Transverse colon (tissue), 4 donors: ENCODE measurements at regions not wholly inside any gene's neighbourhood (a gene's known extent, or its start where the extent isn't known, plus 50 kb on each side); places are given as distances from the start of the nearest gene placed in this dataset.

ENCODE experiments used
- DNase-seq: peaks from one replicate; pipeline ENCODE4 v3.0.0-alpha.2; 2019
- H3K27ac ChIP-seq, 4 donors: fragments of 200-600 bp; sonication (generic); 2 replicates each; pipeline ENCODE4 v1.5.1; 2016 to 2018; ENCODE audit warnings: inconsistent platforms in 4 of 4
- H3K27me3 ChIP-seq: fragments of 200-600 bp; sonication (generic); 2 replicates; pipeline ENCODE4 v1.5.1; 2017; ENCODE audit warnings: inconsistent platforms
- H3K36me3 ChIP-seq, 4 donors: fragments of 200-600 bp; sonication (generic); 2 replicates each; pipeline ENCODE4 v1.5.1; 2017 to 2019; ENCODE audit warnings: inconsistent platforms in 4 of 4
- H3K4me1 ChIP-seq, 4 donors: fragments of 200-600 bp; sonication (generic); 2 replicates each; pipeline ENCODE4 v1.5.1; 2017 to 2020; ENCODE audit warnings: inconsistent platforms in 4 of 4
- H3K4me3 ChIP-seq, 4 donors: fragments of 200-600 bp; sonication (generic); 1 replicate in 1 of 4; 2 replicates in 3 of 4; pipeline versions ENCODE4 v1.5.1 to v1.6.1; 2017 to 2019; ENCODE audit warnings: inconsistent platforms in 4 of 4
- H3K9me3 ChIP-seq, 2 donors: fragments of 200-600 bp; sonication (generic); 2 replicates each; pipeline ENCODE4 v1.5.1; 2017 to 2019; ENCODE audit warnings: inconsistent platforms in 2 of 2
- EP300 ChIP-seq: sonication (generic); formaldehyde crosslinking; IDR thresholded peaks from one replicate; pipeline ENCODE4 v1.6.1; 2017; ENCODE audit warnings: antibody characterized with exemption, low read depth
- POLR2A ChIP-seq: fragments of 450-650 bp; IDR thresholded peaks from one replicate; pipeline ENCODE4 v1.6.1; 2016; ENCODE audit warnings: antibody characterized with exemption, mild to moderate bottlenecking, moderate library complexity
- POLR2AphosphoS5 ChIP-seq, 3 donors: sonication (generic); formaldehyde crosslinking; IDR thresholded peaks; one replicate each; pipeline ENCODE4 v1.6.1; 2016; ENCODE audit warnings: antibody characterized with exemption in 3 of 3
- WGBS, 2 donors: methylation state at CpG; one replicate each; pipeline ENCODE4 v1.1.5; 2018; ENCODE audit warnings: low coverage in 1 of 2; 5-methylcytosine and 5-hydroxymethylcytosine counted together
- in situ Hi-C, 4 donors: fragments of 200-750 bp; cut with MboI; loops; one replicate each; pipeline versions ENCODE4 v1.15.0 to v1.15.1; 2017; ENCODE audit warnings: low sequenced_read_pairs in 3 of 4, low pct_ligation_motif_present in 1 of 4, low pct_unique_long_range_greater_than_20kb in 1 of 4
- intact Hi-C: fragments of 100-400 bp; cut with DNase I; formaldehyde crosslinking; loops from one replicate; pipeline ENCODE4 v1.15.1; 2023; ENCODE audit warnings: low total_unique reads
- TF ChIP-seq, protein P1 (sequence below), 5 experiments: fragments of 200-600 bp in 3 of 5; fragments of 450-650 bp in 2 of 5; sonication (generic) in 3 of 5; IDR thresholded peaks; 1 replicate in 2 of 5; 2 replicates in 3 of 5; pipeline ENCODE4 v1.5.1; 2016 to 2017; ENCODE audit warnings: antibody characterized with exemption in 5 of 5, inconsistent platforms in 3 of 5, mild to moderate bottlenecking in 2 of 5, moderate library complexity in 1 of 5

GRCh38 chr7:19465861-19466260 lies 243.0 kb downstream of the POLR1F start:
- no peak for DNase-seq
- Histone ChIP-seq H3K27me3 (no peaks in the 10 kb centered on the region), H3K27ac (no peak overlapping the region), H3K4me1 (no peaks in the 10 kb centered on the region), H3K4me3 (no peak overlapping the region), H3K36me3 (no peaks in the 10 kb centered on the region), H3K9me3 (no peaks in the 10 kb centered on the region)
- no peak for TF ChIP-seq POLR2A
- no peak for TF ChIP-seq POLR2AphosphoS5 (IDR thresholded peaks at IDR 0.05)
- TF ChIP-seq, protein P1, sequence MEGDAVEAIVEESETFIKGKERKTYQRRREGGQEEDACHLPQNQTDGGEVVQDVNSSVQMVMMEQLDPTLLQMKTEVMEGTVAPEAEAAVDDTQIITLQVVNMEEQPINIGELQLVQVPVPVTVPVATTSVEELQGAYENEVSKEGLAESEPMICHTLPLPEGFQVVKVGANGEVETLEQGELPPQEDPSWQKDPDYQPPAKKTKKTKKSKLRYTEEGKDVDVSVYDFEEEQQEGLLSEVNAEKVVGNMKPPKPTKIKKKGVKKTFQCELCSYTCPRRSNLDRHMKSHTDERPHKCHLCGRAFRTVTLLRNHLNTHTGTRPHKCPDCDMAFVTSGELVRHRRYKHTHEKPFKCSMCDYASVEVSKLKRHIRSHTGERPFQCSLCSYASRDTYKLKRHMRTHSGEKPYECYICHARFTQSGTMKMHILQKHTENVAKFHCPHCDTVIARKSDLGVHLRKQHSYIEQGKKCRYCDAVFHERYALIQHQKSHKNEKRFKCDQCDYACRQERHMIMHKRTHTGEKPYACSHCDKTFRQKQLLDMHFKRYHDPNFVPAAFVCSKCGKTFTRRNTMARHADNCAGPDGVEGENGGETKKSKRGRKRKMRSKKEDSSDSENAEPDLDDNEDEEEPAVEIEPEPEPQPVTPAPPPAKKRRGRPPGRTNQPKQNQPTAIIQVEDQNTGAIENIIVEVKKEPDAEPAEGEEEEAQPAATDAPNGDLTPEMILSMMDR (IDR thresholded peaks at IDR 0.05): no peak
- TF ChIP-seq EP300: no peak
- in situ Hi-C loops: no loop called here
- 59 to 64% methylated on average over 3 of the region's 3 CpGs for WGBS, 2 donors
- intact Hi-C loops: no loop called here

DNA sequence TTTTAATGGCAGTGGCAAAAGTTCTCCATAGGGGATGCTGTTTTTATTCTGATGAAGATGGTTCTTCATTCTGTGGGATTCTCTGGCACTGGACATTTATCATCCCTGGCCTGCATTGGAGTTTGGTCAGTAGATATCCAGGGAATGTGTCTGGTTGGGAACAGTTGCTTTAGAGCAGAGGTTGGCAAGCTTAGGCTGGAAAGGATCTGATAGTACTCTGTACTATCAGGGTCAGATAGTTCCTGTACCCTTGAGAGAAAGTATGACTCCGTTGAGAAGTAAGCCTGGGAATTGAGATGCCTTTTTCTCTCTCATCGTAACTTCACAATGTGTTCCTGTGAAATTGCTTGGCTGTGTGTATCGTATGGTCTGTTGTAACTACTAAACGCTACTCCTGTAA lies 244.1 kb downstream of the POLR1F start:
- intact Hi-C loops: no loop called here
- no peak for DNase-seq
- in situ Hi-C loops: no loop called here
- TF ChIP-seq POLR2AphosphoS5 (IDR thresholded peaks at IDR 0.05): no peak
- TF ChIP-seq, protein P1 (IDR thresholded peaks at IDR 0.05): no peak
- TF ChIP-seq POLR2A: no peak
- TF ChIP-seq EP300: no peak
- 87 to 92% methylated on average over 3 to 4 of the region's 4 CpGs for WGBS, 2 donors
- Histone ChIP-seq H3K27ac (no peak overlapping the region), H3K9me3 (no peaks in the 10 kb centered on the region), H3K4me3 (no peak overlapping the region), H3K4me1 (no peaks in the 10 kb centered on the region), H3K36me3 (no peaks in the 10 kb centered on the region), H3K27me3 (no peaks in the 10 kb centered on the region)

DNA sequence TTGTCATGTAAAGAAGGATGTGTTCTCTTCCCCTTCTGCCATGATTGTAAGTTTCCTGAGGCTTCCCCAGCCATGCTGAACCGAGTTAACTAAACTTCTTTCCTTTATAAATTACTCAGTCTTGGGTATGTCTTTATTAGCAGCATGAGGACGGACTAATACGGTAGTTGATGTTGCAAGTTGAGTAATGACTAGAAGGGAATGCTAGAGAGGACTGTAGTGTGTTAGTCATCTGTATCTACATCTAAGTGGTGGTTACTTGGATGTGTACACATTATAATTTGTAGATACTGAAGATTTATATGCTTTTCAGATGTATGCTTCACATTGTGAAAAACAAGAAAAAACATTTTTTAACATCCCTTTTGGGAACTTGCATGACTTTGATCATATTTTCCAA lies 244.6 kb downstream of the POLR1F start:
- intact Hi-C loops: no loop called here
- H3K36me3 ChIP-seq: no peaks in the 10 kb centered on the region
- no peaks in the 10 kb centered on the region for H3K4me1 ChIP-seq
- H3K27ac ChIP-seq: no peak overlapping the region
- no peak overlapping the region for H3K4me3 ChIP-seq
- in situ Hi-C loops: no loop called here
- no peaks in the 10 kb centered on the region for H3K27me3 ChIP-seq
- DNase-seq: no peak
- no peaks in the 10 kb centered on the region for H3K9me3 ChIP-seq
- TF ChIP-seq POLR2AphosphoS5 (IDR thresholded peaks at IDR 0.05) (no peak), EP300 (no peak), POLR2A (no peak)
- TF ChIP-seq, protein P1 (IDR thresholded peaks at IDR 0.05): no peak
- 78% methylated on average over 3 of the region's 3 CpGs; no CpG with 5 or more reads in 1 of the 2 donors for WGBS, 2 donors

DNA sequence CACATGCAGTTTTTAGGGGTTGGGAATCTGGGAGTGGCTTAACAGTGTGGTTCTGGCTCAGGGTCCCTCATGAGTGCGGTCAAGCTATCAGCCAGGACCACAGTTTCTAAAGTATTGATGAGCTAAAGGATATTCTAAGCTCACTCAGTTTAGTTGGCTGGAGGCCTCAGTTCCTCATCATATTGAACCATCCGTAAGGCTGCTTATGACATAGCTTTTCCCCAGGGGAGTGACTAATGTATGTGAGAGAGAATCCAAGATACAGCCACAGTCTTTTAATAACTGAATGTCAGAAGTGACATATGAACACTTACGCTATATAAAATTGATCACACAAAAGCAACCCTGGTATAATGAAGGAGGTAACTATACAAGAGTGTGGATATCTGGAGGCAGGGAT lies 245.3 kb downstream of the POLR1F start:
- Histone ChIP-seq H3K27ac (no peak overlapping the region), H3K36me3 (no peaks in the 10 kb centered on the region), H3K9me3 (no peaks in the 10 kb centered on the region), H3K27me3 (no peaks in the 10 kb centered on the region), H3K4me1 (no peaks in the 10 kb centered on the region), H3K4me3 (no peak overlapping the region)
- in situ Hi-C loops (no loop called here), intact Hi-C loops (no loop called here)
- no peak for DNase-seq
- WGBS, 2 donors: 93 to 95% methylated on average over 3 of the region's 3 CpGs
- TF ChIP-seq EP300 (no peak), POLR2A (no peak), POLR2AphosphoS5 (IDR thresholded peaks at IDR 0.05) (no peak)
- TF ChIP-seq, protein P1 (IDR thresholded peaks at IDR 0.05): no peak
